ELF-1 (cell line): ENCODE measurements at regions not wholly inside any gene's neighbourhood (a gene's known extent, or its start where the extent isn't known, plus 50 kb on each side); places are given as distances from the start of the nearest gene placed in this dataset.
"Not testable (repeated sequence)": the region's sequence is repeated elsewhere in the genome, so short reads cannot be mapped to it uniquely, and the experiment has no call there.

Experiments used
- DNase-seq: peaks from one replicate; pipeline ENCODE4 v3.0.0-alpha.2; 2016; ENCODE audit warnings: low read depth, low spot score

DNA sequence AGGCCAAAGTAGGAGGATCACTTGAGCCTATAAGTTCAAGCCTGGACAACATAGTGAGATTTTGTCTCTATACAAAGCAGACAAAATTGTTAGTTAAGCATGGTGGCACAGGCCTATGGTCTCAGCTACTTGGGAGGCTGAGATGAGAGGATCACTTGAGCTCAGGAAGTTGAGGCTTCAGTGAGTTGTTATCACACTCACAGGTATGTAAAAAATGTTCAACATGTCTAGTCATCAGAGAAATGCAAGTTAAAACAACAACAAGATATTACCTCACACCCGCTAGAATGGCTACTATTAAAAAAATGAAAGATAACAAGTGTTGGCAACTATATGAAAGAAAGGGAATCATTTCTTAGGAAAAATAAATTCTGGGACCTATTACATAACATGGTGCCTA is 341.5 kb upstream of the ST8SIA4 start:
- no peak for DNase-seq

GRCh38 chr5:101212942-101213514 is 309.9 kb upstream of the ST8SIA4 start:
- DNase-seq: peak; percentile 10

DNA sequence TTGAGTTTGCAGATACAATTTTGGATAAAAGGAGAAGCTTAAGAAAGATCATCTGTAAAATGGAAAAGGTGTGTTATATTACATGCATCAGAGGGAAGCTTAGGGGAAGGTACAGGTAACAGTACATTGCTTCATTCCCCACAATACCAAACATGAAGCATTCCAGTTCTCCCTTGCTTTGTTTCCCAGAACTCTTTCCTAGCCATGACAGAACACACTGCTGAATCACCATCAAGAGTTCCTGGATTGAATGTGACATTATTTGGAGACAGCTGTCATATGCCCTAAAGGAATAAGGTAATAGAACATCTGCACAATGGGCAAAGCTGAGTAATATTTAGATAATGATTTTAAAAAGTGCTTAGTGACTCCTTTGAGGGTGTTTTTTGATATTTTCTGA is 303.5 kb upstream of the ST8SIA4 start:
- no peak for DNase-seq

DNA sequence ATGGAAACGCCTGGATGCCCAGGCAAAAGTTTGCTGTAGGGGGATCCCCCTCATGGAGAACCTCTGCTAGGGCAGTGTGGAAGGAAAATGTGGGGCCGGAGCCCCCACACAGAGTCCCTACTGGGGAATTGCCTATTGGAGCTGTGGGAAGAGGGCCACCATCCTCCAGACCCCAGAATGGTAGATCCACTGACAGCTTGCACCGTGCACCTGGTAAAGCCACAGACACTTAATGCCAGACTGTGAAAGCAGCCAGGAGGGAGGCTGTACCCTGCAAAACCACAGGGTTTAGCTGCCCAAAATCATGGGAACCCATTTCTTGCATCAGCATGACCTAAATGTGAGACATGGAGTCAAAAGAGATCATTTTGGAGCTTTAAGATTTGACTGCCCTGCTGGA is 302.0 kb upstream of the ST8SIA4 start:
- DNase-seq: not testable (repeated sequence)

- peak; percentile 17 for DNase-seq
These were observed 277.3 kb upstream of the ST8SIA4 start for GRCh38 chr5:101180365-101180764.

GRCh38 chr5:101176605-101177004 is 273.5 kb upstream of the ST8SIA4 start:
- no peak for DNase-seq

DNA sequence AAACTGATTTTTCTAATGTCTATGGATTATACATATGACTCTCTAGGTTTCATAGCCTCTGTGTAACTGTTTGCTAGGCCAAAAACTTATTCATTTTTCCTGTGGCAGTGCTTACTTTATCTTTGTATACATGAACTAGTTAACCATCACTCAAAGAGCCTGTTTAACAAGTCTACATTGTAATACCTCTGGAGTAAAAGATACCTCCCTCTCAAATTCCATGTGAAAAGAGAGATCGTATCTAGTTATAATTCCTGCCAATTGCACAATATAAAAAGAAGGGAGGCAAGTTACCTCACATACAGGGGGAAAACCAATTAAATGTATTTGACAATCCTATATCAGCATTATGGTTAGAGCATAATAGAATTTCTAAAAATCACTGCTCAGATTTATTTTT is 271.9 kb upstream of the ST8SIA4 start:
- DNase-seq: no peak

DNA sequence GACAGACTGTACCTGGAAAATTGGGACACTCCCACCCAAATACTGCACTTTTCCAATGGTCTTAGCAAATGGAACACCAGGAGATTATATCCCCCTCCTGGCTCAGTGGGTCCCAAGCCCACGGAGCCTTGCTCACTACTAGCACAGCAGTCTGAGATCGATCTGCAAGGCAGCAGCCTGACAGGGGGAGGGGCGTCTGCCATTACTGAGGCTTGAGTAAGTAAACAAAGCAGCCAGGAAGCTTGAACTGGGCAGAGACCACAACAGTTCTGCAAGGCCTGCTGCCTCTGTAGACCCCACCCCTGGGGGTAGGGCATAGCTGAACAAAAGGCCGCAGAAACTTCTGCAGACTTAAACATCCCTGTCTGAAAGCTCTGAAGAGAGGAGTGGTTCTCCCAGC is 260.0 kb upstream of the ST8SIA4 start:
- DNase-seq: peak; percentile 30

DNA sequence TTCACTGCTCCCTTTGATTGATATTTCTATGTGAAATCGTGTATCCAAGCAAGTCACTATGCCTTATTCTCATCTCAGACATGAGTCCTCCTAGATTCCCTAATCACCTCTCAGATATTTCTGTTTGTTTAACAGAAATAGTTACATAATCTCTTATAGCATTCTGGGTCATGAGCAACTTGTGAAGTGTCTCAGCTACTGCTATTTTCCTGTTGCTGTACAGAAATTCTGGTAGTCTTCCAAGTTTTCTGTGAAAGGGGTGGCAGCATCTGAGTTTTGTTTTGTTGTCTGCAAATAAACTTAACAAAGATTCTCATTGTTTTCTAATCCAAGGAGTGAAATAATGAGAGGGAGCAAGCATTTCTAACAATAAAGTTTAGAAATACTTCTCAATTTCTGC is 256.9 kb upstream of the ST8SIA4 start:
- DNase-seq: no peak

- no peak for DNase-seq
These were observed 255.9 kb upstream of the ST8SIA4 start for GRCh38 chr5:101159006-101159405.

DNA sequence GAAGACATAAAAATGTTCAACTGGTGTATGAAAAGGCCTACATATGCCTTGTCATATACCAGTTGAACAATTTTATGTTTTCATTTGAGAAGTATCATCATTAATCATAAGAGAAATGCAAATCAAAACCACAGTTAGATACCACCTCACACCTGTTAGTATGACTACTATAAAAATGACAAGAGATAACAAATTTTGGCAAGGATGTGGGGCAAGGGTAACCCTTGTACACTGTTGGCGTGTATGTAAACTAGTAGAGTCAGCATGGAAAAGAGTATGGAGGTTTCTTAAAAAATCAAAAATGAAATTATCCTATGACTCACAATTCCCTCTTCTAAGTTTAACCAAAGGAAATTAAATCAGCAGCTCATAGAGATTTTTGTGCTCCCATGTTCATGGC is 250.4 kb upstream of the ST8SIA4 start:
- DNase-seq: no peak

DNA sequence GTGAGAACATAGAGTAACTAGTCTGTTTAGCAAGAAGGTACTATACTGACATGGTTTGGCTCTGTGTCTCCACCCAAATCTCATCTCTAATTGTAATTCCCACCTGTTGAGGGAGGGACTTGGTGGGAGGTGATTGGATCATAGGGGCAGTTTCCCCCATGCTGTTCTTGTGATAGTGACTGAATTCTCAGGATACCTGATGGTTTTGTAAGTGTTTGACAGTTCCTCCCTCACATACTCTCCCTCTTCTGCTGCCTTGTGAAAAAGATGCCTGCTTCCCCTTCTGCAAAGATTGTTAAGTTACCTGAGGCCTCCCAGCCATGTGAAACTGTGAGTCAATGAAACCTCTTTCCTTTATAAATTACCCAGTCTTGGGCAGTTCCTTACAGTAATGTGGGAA is 240.4 kb upstream of the ST8SIA4 start:
- no peak for DNase-seq

- DNase-seq: no peak
These were observed 239.0 kb upstream of the ST8SIA4 start for GRCh38 chr5:101142102-101142501.

GRCh38 chr5:101136454-101136853 is 233.4 kb upstream of the ST8SIA4 start:
- DNase-seq: no peak

DNA sequence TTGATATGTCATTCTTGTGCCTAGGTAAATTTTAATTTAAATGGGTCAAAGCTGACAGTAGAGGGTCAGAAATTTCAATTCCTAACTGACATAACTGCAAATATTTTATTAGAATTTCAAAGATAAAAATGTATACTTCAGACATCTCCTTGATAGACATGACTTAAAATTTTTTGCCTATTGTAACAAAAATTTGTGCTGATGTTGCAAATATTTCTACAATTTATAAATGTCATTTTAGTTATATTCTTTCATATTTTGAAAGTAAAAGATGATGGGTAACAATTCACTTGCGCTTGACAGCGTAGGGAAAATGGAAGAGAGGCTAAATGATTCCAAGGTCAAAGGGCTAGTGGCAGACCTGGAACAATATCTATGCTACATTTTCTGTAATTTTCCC is 220.3 kb upstream of the ST8SIA4 start:
- DNase-seq: no peak

- DNase-seq: no peak
These were observed 209.6 kb upstream of the ST8SIA4 start for GRCh38 chr5:101112645-101113044.

GRCh38 chr5:101103874-101104273 is 200.8 kb upstream of the ST8SIA4 start:
- no peak for DNase-seq

DNA sequence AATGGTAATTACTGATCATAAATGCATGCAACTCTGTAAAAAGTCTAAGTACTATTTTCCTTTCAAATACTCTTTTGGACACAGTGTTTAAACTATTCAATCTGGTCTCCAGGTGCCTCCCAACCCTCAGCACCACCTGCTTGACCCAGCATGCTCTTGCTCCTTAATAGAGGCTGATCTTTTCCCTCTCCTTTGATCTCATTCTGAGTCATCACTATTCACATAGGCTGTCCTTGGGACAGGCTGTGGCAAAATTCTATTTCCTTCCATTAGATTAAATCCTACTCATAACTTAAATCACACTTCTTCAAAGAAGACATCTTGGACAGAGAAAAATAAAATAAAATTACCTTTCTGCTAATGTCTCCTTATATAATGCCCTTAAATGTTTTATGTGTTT is 199.4 kb upstream of the ST8SIA4 start:
- no peak for DNase-seq

GRCh38 chr5:101091902-101092301 is 188.8 kb upstream of the ST8SIA4 start:
- no peak for DNase-seq

DNA sequence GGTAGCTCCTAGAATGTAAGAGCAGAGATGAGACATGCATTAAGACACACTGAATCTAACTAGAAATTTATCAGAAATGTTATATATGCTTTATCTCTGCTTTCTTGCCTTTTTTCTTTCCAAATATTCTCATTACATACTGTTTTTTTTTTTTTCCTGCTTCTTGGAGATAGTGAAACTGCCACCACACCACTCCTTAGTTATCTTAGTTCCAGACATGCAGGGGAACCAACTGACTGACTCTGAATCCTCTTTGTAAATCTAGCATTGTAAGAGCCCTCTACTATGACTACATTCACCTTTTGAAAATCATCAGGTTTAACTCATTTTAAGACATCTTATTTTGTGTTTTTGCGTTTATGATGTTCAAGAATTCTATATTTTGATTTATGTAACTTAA is 181.3 kb upstream of the ST8SIA4 start:
- DNase-seq: no peak

DNA sequence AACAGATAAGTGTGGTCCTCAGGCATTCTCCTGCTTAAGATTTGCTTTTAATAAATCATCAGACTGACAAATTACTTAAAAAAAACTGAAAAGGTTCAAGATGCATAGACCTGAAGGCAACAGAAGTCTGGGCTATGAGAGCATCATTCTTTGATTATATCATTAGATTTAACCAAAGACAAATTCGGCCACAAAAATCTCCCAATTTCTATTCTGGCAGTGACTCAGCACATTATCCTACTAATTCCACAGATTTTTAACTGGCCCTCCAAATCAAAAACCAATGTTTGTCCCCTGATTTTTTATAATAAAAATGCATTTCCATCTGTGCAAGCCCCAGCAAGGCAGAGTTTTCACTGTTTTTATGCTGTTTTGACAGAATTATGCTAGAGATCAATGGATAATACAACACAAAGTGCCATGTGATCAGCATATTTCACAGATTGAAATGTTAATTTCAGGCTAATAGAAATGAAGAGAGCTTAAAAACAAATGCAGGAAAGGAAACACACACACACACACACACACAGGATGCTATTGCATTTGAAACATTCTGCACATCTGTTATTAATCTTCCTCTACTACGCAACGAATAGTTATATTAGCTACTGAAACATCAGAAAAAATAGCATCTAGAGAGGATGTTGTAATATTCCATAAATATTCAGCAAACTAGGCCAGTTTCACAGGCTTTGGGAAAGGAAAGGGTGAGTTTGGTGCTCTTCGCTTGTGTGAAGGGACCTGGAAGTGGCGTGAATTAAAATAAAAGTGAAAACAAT is 177.6 kb upstream of the ST8SIA4 start:
- no peak for DNase-seq

DNA sequence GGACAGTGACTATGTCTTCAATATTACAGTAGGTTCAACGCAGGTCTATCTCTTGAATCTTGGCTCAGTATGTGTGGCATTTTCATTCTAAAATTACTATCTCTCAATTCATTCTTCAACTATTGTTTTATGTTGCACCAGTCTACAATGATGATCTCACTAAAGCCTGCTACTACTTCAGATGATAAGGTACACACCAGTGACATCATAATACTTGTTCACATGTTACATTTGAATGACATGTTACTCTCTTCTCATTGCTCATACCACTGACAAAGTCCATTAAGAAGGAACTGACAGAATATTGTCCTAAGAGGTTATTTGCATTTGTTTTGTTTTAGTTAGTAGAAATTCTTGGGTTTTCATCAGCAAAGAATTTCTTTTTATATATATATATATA is 165.2 kb upstream of the ST8SIA4 start:
- no peak for DNase-seq

- no peak for DNase-seq
These were observed 164.3 kb upstream of the ST8SIA4 start for GRCh38 chr5:101067429-101067828.

- no peak for DNase-seq
These were observed 159.8 kb upstream of the ST8SIA4 start for GRCh38 chr5:101062902-101063301.
